NB4 (cell line): ENCODE measurements at regions not wholly inside any gene's neighbourhood (a gene's known extent, or its start where the extent isn't known, plus 50 kb on each side); places are given as distances from the start of the nearest gene placed in this dataset.

Experiments used
- CTCF ChIP-seq: IDR thresholded peaks from one replicate; pipeline ENCODE4 v1.5.1; 2012; ENCODE audit warnings: low read depth, low read length
- MAX ChIP-seq: IDR thresholded peaks from 2 replicates; pipeline ENCODE4 v1.6.1; 2011; ENCODE audit warnings: low read depth, low read length
- MYC ChIP-seq: IDR thresholded peaks from 2 replicates; pipeline ENCODE4 v1.6.1; 2011; ENCODE audit warnings: low read depth, low read length
- POLR2A ChIP-seq: IDR thresholded peaks from 2 replicates; pipeline ENCODE4 v1.6.1; 2011; ENCODE audit warnings: mild to moderate bottlenecking; ENCODE audit not compliant: insufficient read length; ENCODE audit errors: extremely low read depth

- TF ChIP-seq CTCF = no peak
- TF ChIP-seq POLR2A = no peak
- TF ChIP-seq MAX = no peak
- no peak for TF ChIP-seq MYC
Observed at GRCh38 chr1:81144240-81144825, 656.4 kb upstream of the ADGRL2 start.
